Spleen (tissue), 7 donors: ENCODE measurements at regions not wholly inside any gene's neighbourhood (a gene's known extent, or its start where the extent isn't known, plus 50 kb on each side); places are given as distances from the start of the nearest gene placed in this dataset.
"Not testable (repeated sequence)": the region's sequence is repeated elsewhere in the genome, so short reads cannot be mapped to it uniquely, and the experiment has no call there.

Experiments
- CTCF ChIP-seq, 11 experiments: fragments of 200-600 bp in 7 of 11; fragments of 450-650 bp in 4 of 11; sonication (generic) in 4 of 11; IDR thresholded peaks in 8 of 11; conservative IDR thresholded peaks in 3 of 11; 1 replicate in 7 of 11; 2 replicates in 4 of 11; pipeline versions ENCODE4 v1.4.0 to v1.8.0; 2016 to 2021; ENCODE audit warnings: antibody characterized with exemption in 11 of 11, inconsistent platforms in 4 of 11, mild to moderate bottlenecking in 1 of 11
- POLR2AphosphoS5 ChIP-seq, 3 donors: sonication (generic); formaldehyde crosslinking; IDR thresholded peaks; one replicate each; pipeline ENCODE4 v1.5.1; 2017; ENCODE audit warnings: antibody characterized with exemption in 3 of 3
- donor health status: DM: no; HTN: no; CAD: no; lungs with moderate emphysema.
- donor health status: DM: no; HTN: no; CAD: no.
- donor health status: DM: no; HTN: no; CAD: no.

GRCh38 chr1:83182033-83182728 lies 816.8 kb downstream of the TTLL7 start:
- TF ChIP-seq CTCF (IDR thresholded peaks at IDR 0.05 in 8 of 11, conservative IDR thresholded peaks at IDR 0.05 in 3 of 11); POLR2AphosphoS5 (IDR thresholded peaks at IDR 0.05): not testable (repeated sequence)
